Esophagus squamous epithelium (tissue), 5 donors: ENCODE measurements at regions not wholly inside any gene's neighbourhood (a gene's known extent, or its start where the extent isn't known, plus 50 kb on each side); places are given as distances from the start of the nearest gene placed in this dataset.

ENCODE experiments used
- DNase-seq: peaks from one replicate; lab custom pipeline; 2025; lab: John Stamatoyannopoulos, UW
- H3K27ac ChIP-seq, 4 donors: fragments of 200-600 bp; sonication (generic); one replicate each; pipeline ENCODE4 v1.5.1; 2016 to 2019; ENCODE audit warnings: mild to moderate bottlenecking in 1 of 4
- H3K27me3 ChIP-seq, 4 donors: fragments of 200-600 bp; sonication (generic); 1 replicate in 3 of 4; 2 replicates in 1 of 4; pipeline versions ENCODE4 v1.5.1 to v1.6.0; 2017 to 2021; ENCODE audit warnings: antibody characterized with exemption in 1 of 4
- H3K36me3 ChIP-seq, 3 donors: fragments of 200-600 bp; sonication (generic); one replicate each; pipeline ENCODE4 v1.5.1; 2016 to 2019
- H3K4me1 ChIP-seq, 3 donors: fragments of 200-600 bp; sonication (generic); one replicate each; pipeline ENCODE4 v1.5.1; 2017 to 2019
- H3K4me3 ChIP-seq, 4 donors: fragments of 200-600 bp; sonication (generic); 1 replicate in 3 of 4; 2 replicates in 1 of 4; pipeline ENCODE4 v1.5.1; 2016 to 2019; ENCODE audit warnings: mild to moderate bottlenecking in 2 of 4, moderate library complexity in 1 of 4
- H3K9me3 ChIP-seq, 3 donors: fragments of 200-600 bp; sonication (generic); one replicate each; pipeline ENCODE4 v1.5.1; 2016 to 2019
- POLR2A ChIP-seq, 4 donors: fragments of 450-650 bp; IDR thresholded peaks; one replicate each; pipeline ENCODE4 v1.6.1; 2017; ENCODE audit warnings: antibody characterized with exemption in 4 of 4, mild to moderate bottlenecking in 4 of 4, moderate library complexity in 3 of 4
- WGBS, 2 donors: methylation state at CpG; one replicate each; pipeline ENCODE4 v1.1.5; 2018; 5-methylcytosine and 5-hydroxymethylcytosine counted together
- intact Hi-C: fragments of 100-400 bp; cut with DNase I; formaldehyde crosslinking; loops from one replicate; pipeline ENCODE4 v1.15.0; 2022
- TF ChIP-seq, protein P1 (sequence below), 6 experiments: fragments of 450-650 bp in 4 of 6; fragments of 200-600 bp in 2 of 6; sonication (generic) in 2 of 6; IDR thresholded peaks; one replicate each; pipeline ENCODE4 v1.5.1; 2016 to 2019; ENCODE audit warnings: antibody characterized with exemption in 6 of 6, mild to moderate bottlenecking in 4 of 6, moderate library complexity in 4 of 6
- donor health status: DM: yes; HTN: yes; CAD: no.

DNA sequence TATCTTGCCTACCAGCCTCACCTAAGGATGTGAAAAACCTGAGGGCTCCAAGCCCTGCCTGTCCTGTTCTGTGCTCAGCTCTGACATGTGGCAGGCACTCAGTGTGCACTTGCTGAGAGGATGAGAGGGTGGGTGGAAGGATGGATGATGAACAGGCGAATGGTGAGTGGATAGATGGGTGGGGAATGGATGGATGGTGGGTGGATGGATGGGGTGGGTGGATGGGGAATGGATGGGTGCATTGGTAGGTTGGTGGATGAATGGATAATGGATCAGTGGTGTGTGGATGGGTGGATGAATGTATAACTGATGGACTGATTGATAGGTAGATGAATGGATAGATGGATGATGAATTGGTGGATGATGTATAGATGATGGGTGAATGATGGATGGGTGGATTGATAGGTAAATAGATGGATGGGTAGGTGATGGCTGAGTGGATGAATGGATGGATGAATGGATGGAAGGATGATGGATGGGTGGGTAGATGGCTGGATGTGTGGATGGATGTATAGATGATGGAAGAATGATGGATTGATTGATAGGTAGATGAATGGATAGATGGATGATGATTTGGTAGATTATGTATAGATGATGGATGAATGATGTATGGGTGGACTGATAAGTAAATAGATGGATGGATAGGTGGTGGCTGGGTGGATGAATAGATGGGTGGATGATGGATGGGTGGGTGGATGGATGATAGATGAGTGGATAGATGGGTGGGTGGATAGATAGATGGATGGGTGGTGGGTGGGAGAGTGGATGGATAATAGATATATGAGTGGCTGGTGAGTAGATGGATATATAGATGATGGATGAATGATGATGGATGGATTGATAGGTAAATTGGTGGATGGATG lies 69.3 kb upstream of the NKX1-1 start:
- H3K9me3 ChIP-seq: peaks cover 0 to 15% (median 2%) of the 10 kb centered on the region in 3 donors
- H3K4me3 ChIP-seq: no peak overlapping the region
- H3K36me3 ChIP-seq: no peaks in the 10 kb centered on the region
- 33 to 86% methylated on average over 1 of the region's 1 CpG for WGBS, 2 donors
- intact Hi-C loops: no loop called here
- H3K27me3 ChIP-seq: peaks cover 0 to 52% (median 4%) of the 10 kb centered on the region in 4 donors
- H3K27ac ChIP-seq: no peak overlapping the region
- DNase-seq: no peak
- TF ChIP-seq, protein P1, sequence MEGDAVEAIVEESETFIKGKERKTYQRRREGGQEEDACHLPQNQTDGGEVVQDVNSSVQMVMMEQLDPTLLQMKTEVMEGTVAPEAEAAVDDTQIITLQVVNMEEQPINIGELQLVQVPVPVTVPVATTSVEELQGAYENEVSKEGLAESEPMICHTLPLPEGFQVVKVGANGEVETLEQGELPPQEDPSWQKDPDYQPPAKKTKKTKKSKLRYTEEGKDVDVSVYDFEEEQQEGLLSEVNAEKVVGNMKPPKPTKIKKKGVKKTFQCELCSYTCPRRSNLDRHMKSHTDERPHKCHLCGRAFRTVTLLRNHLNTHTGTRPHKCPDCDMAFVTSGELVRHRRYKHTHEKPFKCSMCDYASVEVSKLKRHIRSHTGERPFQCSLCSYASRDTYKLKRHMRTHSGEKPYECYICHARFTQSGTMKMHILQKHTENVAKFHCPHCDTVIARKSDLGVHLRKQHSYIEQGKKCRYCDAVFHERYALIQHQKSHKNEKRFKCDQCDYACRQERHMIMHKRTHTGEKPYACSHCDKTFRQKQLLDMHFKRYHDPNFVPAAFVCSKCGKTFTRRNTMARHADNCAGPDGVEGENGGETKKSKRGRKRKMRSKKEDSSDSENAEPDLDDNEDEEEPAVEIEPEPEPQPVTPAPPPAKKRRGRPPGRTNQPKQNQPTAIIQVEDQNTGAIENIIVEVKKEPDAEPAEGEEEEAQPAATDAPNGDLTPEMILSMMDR (IDR thresholded peaks at IDR 0.05): no peak
- no peak for TF ChIP-seq POLR2A (IDR thresholded peaks at IDR 0.05)
- peaks cover 0 to 11% (median 6%) of the 10 kb centered on the region in 3 donors for H3K4me1 ChIP-seq

DNA sequence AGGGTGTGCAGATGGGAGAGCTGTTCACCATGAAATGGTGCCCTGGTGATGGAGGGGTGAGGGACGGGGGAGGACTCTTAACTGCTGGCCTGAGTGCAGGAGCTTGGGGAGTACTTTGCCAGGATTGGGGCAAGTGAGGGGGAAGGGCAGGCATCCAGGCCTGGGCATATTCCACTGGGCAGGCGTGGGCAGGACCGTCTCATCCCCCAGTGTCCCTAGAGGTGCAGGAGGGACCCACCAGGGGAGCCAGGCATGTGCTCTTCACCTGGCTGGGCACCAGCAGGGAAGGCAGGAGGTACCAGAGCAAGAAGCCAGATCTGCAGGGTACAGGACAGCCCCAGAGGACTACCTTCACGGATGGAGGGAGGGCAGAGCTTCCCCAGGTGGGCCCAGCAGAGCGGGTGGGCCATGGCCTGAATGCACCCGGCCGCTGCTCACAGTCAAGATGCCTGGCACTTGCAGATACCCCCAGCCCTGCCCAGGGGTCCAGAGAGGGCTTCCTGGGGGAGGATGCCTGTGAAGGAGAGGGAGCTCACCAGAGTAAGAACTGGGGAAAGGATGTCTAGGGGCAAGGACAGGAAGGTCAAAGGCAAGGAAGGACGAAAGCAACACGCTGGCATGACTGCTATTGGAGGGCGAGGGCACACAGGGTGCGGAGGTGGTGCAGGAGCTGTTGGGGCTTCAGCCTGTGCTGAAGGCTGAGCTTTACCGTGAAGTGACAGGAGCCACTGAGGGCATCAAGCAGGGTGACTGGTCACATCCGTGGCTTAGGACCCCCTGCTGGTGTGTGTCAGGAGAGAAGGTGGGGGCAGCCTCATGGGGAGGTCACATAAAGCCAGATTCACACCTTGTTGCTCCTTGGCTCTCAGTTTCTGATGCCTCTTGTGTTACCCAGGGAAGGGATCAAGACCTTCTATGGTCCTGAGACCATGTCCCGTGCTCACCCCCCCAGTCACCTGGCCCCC lies 68.2 kb upstream of the NKX1-1 start:
- H3K27ac ChIP-seq: no peak overlapping the region
- H3K36me3 ChIP-seq: no peaks in the 10 kb centered on the region
- H3K4me3 ChIP-seq: no peak overlapping the region
- peaks cover 0 to 4% (median 0%) of the 10 kb centered on the region in 3 donors for H3K9me3 ChIP-seq
- intact Hi-C loops: no loop called here
- TF ChIP-seq, protein P1 (IDR thresholded peaks at IDR 0.05): no peak
- TF ChIP-seq POLR2A (IDR thresholded peaks at IDR 0.05): no peak
- peaks cover 0 to 11% (median 6%) of the 10 kb centered on the region in 3 donors for H3K4me1 ChIP-seq
- 69 to 83% methylated on average over 6 to 7 of the region's 14 CpGs for WGBS, 2 donors
- no peak for DNase-seq
- H3K27me3 ChIP-seq: peaks cover 0 to 55% (median 5%) of the 10 kb centered on the region in 4 donors

DNA sequence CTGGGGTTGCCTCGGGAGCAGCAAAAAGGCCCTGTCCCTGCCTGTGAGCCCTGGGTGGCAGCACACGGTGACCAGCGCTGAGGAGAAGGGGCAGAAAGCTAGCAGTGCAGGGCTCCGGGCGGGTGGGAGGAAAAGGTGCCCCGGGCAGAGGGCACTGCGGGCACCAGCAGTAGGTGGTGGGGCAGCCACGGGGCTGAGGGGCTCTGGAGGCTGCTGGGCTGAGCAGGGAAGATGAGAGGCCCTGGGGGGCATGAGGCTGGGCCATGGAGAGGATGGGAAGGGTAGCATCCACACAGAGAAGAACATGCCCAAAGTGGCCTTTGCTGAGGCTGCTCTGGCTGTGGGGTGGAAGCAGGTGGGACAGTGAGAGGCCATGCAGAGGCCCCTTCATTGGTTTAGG lies 67.5 kb upstream of the NKX1-1 start:
- no peak for DNase-seq
- WGBS, 2 donors: 68 to 84% methylated on average over 3 to 6 of the region's 8 CpGs
- H3K36me3 ChIP-seq: no peaks in the 10 kb centered on the region
- TF ChIP-seq POLR2A (IDR thresholded peaks at IDR 0.05): no peak
- TF ChIP-seq, protein P1 (IDR thresholded peaks at IDR 0.05): no peak
- H3K4me1 ChIP-seq: peaks cover 0 to 11% (median 6%) of the 10 kb centered on the region in 3 donors
- no peak overlapping the region for H3K4me3 ChIP-seq
- intact Hi-C loops: no loop called here
- no peak overlapping the region for H3K27ac ChIP-seq
- H3K27me3 ChIP-seq: peaks cover 0 to 60% (median 5%) of the 10 kb centered on the region in 4 donors
- no peaks in the 10 kb centered on the region for H3K9me3 ChIP-seq

DNA sequence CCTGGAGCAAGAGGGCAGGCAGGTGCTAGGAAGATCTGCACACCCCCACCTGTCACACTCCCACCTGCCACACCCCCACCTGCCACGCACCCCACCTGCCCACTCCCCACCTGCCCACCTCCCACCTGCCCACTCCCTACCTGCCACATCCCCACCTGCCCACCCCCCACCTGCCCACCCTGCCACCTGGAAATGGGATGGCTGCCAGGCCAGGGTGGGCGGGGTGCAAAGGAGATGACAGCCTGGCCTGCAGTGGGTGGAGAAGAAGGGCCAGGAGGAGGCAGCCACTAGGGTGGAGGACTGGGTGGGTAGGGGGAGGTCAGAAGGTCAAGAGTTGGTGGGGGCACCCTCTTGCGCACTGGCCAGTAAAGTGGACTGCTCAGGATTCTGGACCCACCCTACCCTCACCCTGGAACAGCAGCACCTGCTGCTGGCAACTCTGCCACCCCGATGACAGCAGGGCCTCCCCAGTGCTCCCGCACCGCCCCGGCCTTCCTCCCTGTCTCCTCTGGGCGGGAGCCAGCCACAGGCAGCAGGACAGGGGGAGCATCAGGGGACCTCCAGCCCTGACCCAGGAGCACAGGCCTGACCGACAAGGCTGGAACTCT lies 66.8 kb upstream of the NKX1-1 start:
- no peak for TF ChIP-seq POLR2A (IDR thresholded peaks at IDR 0.05)
- TF ChIP-seq, protein P1 (IDR thresholded peaks at IDR 0.05): no peak
- 50 to 72% methylated on average over 2 of the region's 9 CpGs for WGBS, 2 donors
- no peak for DNase-seq
- H3K27me3 ChIP-seq: peaks cover 0 to 60% (median 5%) of the 10 kb centered on the region in 4 donors
- no peak overlapping the region for H3K27ac ChIP-seq
- H3K4me1 ChIP-seq: peaks cover 0 to 11% (median 6%) of the 10 kb centered on the region in 3 donors
- H3K36me3 ChIP-seq: no peaks in the 10 kb centered on the region
- H3K4me3 ChIP-seq: no peak overlapping the region
- intact Hi-C loops: no loop called here
- H3K9me3 ChIP-seq: no peaks in the 10 kb centered on the region
